ENCODE measurements at regions not wholly inside any gene's neighbourhood (a gene's known extent, or its start where the extent isn't known, plus 50 kb on each side); places are given as distances from the start of the nearest gene placed in this dataset.
"Not testable (repeated sequence)": the region's sequence is repeated elsewhere in the genome, so short reads cannot be mapped to it uniquely, and the experiment has no call there.

DNA sequence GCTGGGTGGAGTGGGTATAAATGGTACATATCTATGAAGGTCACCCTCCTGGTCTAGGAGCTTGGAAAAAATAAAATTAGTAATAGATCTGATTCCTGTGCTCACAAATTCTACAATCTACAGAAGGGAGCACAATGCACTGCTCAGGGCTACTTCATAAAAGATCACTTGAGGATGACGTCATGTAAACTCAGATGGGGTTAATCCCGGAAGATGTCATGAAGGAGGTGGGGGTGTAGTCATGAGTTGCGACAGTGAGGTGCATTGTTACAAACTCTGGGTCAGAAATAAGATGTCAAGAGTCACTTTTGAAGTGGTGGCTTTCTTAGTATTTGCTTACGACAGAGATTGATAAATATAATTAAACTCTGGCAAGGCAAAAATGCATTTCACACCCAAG lies 68.2 kb downstream of the LHX9 start:
- no peak for TF ChIP-seq POLR2A (IDR thresholded peaks at IDR 0.05)
- TF ChIP-seq, protein P1, sequence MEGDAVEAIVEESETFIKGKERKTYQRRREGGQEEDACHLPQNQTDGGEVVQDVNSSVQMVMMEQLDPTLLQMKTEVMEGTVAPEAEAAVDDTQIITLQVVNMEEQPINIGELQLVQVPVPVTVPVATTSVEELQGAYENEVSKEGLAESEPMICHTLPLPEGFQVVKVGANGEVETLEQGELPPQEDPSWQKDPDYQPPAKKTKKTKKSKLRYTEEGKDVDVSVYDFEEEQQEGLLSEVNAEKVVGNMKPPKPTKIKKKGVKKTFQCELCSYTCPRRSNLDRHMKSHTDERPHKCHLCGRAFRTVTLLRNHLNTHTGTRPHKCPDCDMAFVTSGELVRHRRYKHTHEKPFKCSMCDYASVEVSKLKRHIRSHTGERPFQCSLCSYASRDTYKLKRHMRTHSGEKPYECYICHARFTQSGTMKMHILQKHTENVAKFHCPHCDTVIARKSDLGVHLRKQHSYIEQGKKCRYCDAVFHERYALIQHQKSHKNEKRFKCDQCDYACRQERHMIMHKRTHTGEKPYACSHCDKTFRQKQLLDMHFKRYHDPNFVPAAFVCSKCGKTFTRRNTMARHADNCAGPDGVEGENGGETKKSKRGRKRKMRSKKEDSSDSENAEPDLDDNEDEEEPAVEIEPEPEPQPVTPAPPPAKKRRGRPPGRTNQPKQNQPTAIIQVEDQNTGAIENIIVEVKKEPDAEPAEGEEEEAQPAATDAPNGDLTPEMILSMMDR (IDR thresholded peaks at IDR 0.05), result no peak
- H3K36me3 ChIP-seq, result no peaks in the 10 kb centered on the region
- ATAC-seq (no peak), DNase-seq (no peak)
- 64 to 76% (median 72%) methylated on average over 4 of the region's 4 CpGs for WGBS, 4 donors
- no peak overlapping the region for H3K27ac ChIP-seq
- no peak overlapping the region for H3K4me3 ChIP-seq
- intact Hi-C loops (cut with DNase I), result no loop called here
- peaks cover 0 to 3% (median 0%) of the 10 kb centered on the region in 9 donors for H3K27me3 ChIP-seq
- H3K9me3 ChIP-seq, result no peaks in the 10 kb centered on the region
- peaks cover 0 to under 1% (median 0%) of the 10 kb centered on the region in 12 donors for H3K4me1 ChIP-seq

DNA sequence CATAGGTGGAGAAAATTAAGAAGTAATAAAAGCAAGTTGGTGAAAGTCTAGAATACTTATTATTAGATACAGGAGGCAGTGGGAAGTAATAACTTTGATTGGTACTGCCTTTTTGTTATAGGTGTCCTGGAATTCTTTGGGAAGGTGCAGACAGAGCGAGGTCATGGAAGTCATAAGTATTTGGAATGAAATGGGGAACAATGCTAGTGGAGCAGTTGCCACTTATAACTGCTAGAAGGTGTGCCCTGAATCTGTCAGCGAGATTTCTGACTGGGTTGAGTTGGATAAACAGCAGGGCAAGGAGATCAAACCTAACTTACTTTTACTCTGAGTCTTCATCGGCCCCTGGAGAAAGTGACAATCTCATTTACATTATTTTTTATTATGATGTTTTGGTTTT lies 69.6 kb downstream of the LHX9 start:
- H3K27ac ChIP-seq, result no peak overlapping the region
- 42 to 56% (median 49%) methylated on average over 3 of the region's 3 CpGs for WGBS, 4 donors
- no peaks in the 10 kb centered on the region for H3K9me3 ChIP-seq
- H3K36me3 ChIP-seq, result no peaks in the 10 kb centered on the region
- ATAC-seq (peak in 3 of 4 donors; percentile 66 to 72 (median 71)), DNase-seq (no peak)
- H3K27me3 ChIP-seq, result no peaks in the 10 kb centered on the region
- H3K4me1 ChIP-seq, result no peaks in the 10 kb centered on the region
- TF ChIP-seq POLR2A (IDR thresholded peaks at IDR 0.05), result no peak
- TF ChIP-seq, protein P1 (IDR thresholded peaks at IDR 0.05), result no peak
- intact Hi-C loops (cut with DNase I), result no loop called here
- no peak overlapping the region for H3K4me3 ChIP-seq

DNA sequence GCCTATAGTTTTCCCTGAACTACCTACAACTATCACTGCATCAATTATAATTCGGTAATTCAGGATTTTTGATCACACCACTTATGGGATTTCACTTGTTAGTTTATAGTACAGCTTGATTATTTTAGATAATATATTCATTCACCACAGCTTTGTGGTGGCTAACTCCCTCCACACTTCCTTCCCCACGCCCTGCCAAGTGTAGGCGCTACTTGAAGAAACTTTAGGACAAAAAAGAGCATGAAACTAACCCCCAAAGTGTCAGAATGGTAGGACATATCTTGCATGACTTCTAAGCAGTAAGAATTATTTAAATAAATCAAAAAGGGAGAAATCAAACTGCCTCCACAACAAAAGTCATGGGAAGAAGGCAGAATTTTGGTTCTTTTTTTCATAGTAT lies 70.1 kb downstream of the LHX9 start:
- Histone ChIP-seq H3K27me3 (no peaks in the 10 kb centered on the region), H3K36me3 (no peaks in the 10 kb centered on the region), H3K9me3 (no peaks in the 10 kb centered on the region), H3K4me3 (no peak overlapping the region), H3K4me1 (no peaks in the 10 kb centered on the region), H3K27ac (no peak overlapping the region)
- intact Hi-C loops (cut with DNase I), result no loop called here
- ATAC-seq (no peak), DNase-seq (no peak)
- no peak for TF ChIP-seq POLR2A (IDR thresholded peaks at IDR 0.05)
- TF ChIP-seq, protein P1 (IDR thresholded peaks at IDR 0.05), result no peak
- WGBS, 4 donors, result 74 to 85% (median 80%) methylated on average over 3 of the region's 3 CpGs

DNA sequence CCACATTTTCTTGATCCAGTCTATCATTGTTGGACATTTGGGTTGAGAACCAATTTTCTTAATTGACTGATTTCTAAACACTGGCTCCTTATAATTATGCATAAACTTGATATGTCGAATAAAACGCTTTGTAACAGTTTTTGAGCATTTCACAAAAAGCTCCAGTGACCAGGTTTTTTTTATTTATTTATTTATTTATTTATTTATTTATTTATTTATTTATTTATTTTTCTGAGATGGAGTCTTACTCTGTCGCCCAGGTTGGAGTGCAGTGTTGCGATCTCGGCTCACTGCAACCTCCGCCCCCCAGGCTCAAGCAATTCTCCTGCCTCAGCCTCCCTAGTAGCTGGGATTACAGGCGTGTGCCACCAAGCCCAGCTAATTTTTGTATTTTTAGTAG lies 71.4 kb downstream of the LHX9 start:
- intact Hi-C loops (cut with DNase I); H3K4me3 ChIP-seq; H3K4me1 ChIP-seq; H3K9me3 ChIP-seq; H3K27ac ChIP-seq; H3K27me3 ChIP-seq; DNase-seq; H3K36me3 ChIP-seq; ATAC-seq: not testable (repeated sequence)
- 93 to 98% (median 96%) methylated on average over 7 of the region's 7 CpGs for WGBS, 4 donors

DNA sequence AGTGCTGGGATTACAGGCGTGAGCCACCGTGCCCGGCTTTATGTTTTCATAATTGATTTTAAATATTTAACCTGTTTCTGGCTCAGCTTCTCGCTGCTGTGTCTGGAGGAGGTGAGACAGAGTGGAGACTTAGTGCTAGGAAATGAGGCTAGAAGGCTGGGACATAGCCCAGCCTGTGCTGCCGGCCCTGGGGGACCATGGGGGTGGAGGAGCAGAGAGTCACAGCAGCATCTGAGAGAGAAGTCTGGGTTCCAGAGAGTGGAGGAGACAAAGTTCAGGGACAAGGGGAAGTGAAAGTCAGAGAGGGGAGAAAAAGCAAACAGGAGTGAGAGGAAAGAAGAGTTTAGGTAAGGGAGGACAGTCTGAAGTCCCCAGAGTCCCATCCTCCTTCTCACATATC lies 71.9 kb downstream of the LHX9 start:
- no peaks in the 10 kb centered on the region for H3K9me3 ChIP-seq
- no peaks in the 10 kb centered on the region for H3K4me1 ChIP-seq
- 89 to 95% (median 92%) methylated on average over 5 of the region's 5 CpGs for WGBS, 4 donors
- intact Hi-C loops (cut with DNase I), result no loop called here
- DNase-seq (no peak), ATAC-seq (no peak)
- no peak overlapping the region for H3K27ac ChIP-seq
- H3K27me3 ChIP-seq, result no peaks in the 10 kb centered on the region
- H3K4me3 ChIP-seq, result no peak overlapping the region
- no peak for TF ChIP-seq POLR2A (IDR thresholded peaks at IDR 0.05)
- TF ChIP-seq, protein P1 (IDR thresholded peaks at IDR 0.05), result no peak
- no peaks in the 10 kb centered on the region for H3K36me3 ChIP-seq
